HG02973 (cell line): ENCODE measurements at regions not wholly inside any gene's neighbourhood (a gene's known extent, or its start where the extent isn't known, plus 50 kb on each side); places are given as distances from the start of the nearest gene placed in this dataset.
"Not testable (repeated sequence)": the region's sequence is repeated elsewhere in the genome, so short reads cannot be mapped to it uniquely, and the experiment has no call there.

Experiments
- ATAC-seq: cut with Tn5 transposase; IDR thresholded peaks from one replicate; pipeline ENCODE4 v1.9.1; 2021; ENCODE audit warnings: moderate library complexity; ENCODE audit not compliant: unreplicated experiment

DNA sequence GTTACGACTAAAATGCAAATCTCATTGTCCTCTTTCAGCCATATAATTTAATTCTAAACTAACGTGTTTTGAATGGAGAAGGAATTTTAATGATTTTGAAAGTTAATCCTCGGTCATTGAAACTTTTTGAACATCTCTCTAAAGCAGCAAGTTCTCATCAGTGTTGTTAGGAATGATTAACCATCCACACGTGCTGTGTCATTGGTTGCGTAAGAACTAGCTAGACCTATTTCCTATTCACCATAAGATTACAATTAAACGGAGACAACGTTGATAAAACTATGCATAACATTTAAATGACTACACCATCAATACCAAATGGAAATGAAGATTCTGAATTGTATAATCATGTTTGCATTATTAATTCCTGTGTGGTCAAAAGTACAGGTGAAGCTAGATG lies 155.6 kb upstream of the IRS2 start:
- ATAC-seq, result no peak

DNA sequence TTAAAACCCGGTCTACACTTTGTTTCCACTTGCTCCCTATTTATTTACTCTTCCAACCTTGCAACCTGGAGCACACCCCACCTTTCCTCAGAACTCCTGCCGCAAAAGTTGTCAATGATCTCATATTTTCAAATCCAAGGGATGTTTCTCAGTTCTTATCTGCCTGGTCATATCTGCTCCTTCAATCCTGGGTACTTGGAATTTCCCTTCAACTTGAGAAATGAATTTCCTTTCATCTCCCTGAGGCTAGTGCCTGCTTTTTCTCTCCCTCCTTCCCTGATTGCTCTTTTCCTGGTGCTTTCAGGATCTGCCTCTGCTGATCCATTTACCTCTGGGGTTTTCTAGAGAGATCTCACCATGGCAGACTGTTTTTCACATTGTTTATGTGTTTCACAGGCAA lies 154.8 kb upstream of the IRS2 start:
- no peak for ATAC-seq

DNA sequence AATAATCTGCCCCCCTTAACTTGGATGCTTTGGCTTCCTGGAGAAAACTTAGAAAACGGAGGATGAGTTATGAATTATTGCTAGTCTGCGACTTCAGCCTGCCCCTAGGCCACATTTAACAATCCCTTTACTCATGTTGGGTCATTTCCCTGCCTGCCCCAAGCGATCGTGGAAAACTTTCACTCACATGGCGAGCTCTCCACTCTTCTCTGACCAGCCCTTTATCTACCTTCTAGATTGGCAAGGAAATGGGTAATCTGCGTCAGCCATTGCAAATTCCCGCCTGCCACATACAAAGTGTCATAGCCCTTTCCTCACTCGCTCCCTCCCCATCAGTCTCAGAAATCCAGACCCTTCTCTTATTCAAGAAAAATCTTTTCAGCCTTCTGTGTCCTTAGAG lies 154.3 kb upstream of the IRS2 start:
- ATAC-seq, result no peak

DNA sequence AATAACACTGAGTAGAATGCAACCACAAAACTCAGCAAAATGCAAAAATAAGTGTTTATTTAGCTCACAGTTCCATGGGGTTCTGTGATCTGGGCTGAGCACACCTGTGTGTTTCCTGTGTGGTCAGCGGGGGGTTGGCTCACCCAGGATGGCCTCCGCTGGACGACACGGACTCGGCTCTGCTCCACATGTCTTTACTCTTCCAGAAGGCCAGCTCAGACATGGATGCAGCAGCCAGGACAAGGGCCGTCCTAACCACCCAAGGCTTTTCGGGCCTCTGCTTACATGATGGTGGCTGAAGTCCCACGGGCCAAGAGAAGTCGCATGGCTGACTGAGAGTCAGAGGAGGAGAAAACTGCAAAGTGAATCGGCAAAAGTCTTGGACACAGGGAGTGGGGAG lies 153.5 kb upstream of the IRS2 start:
- ATAC-seq, result no peak

DNA sequence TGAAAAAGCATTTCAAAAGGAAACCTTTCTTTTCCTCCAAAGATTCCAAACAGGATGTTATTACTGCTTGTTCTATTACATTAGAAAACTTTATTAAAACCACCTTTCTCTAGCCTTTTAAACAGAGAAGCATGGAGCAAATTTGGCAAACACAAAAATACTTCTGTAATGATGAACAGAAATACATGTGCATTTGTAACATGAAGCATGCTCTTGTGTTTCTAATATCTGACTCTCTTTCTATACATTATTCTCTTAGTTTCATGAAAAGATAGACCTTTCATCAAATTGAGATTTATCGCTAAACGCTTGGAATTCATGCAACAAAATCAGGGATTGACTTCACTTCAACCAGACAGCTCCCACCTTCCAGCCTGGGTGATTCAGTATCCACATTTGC lies 152.8 kb upstream of the IRS2 start:
- no peak for ATAC-seq

DNA sequence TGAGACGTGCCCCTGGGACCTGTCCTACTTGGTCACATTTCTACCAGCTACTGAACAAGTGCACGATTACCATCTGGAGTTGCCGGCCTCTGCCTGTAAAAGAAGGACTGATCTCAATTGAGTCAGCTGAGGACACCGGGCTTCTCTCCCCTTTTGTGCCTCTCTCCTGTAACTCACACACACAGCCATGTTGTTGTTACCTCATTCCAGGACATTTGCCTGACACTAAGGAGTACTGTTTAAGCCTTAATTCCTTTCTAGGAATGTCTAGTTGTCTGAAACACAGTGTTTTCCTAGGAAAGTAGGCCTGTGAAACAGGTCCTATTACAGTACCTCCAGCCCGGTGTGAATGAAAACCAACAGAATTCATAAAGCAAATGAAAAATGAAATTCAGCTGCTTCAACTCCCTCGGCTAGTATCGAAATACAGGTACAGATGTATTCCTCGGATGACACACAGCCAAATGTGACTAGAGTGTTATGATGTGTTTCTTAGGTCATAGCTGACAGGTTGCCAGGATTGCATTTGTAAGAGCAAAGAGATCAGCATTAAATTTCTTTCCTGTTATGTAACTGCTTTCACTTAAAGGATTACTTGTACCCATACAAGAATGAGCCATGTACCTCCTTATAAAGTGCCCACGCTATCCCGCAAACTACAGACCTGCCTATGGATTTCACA lies 152.0 kb upstream of the IRS2 start:
- ATAC-seq, result no peak

DNA sequence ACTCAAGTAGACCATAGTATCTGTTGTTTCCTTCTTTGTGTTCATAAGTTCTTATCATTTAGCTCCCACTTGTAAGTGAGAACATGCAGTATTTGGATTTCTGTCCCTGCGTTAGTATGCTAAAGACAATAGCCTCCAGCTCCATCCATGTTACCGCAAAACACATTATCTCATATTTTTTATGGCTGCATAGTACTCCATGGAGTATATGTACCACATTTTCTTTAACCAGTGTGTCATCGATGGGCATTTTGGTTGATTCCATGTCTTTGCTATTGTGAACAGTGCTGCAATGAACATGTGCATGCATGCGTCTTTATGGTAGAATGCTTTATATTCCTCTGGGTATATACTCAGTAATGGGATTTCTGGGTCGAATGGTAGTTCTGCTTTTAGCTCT lies 148.1 kb upstream of the IRS2 start:
- not testable (repeated sequence) for ATAC-seq

DNA sequence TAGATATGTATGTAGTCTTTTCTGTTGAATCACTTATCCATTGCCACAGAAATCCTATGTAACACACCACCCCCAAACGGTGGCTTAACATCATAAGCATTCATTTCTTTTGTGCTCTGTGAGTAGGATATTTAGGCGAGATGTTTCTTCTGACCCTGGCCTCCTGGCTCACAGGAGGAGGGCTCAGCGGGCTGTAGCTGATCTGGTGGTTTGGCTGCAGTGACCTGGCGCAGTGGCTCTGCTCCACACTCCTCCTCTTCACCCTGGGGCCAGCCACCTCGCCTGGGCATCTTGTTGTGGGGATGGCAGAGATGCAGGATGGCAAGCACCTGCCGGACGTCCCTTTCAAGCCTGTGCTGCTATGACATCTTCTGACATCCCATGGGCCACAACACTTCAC lies 147.1 kb upstream of the IRS2 start:
- ATAC-seq, result no peak

DNA sequence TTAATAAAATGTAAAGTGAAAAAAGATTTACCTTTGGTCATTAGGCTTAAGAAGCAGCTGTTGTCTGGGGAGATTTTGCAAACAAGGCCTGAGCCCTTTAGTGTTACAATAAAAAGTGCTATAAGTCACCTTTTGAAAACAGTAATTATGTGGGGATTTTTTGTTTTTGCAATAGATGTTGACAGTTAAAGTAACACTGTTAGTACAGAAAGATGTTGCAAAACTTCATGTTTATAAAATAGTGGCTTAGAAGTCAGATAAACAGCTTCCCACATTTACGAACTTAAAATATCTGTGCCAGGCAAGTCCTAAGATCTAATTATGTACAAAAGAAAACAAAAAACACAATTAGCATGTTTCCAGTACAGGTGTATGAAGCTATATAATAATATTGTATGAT lies 138.0 kb upstream of the IRS2 start:
- ATAC-seq, result no peak

DNA sequence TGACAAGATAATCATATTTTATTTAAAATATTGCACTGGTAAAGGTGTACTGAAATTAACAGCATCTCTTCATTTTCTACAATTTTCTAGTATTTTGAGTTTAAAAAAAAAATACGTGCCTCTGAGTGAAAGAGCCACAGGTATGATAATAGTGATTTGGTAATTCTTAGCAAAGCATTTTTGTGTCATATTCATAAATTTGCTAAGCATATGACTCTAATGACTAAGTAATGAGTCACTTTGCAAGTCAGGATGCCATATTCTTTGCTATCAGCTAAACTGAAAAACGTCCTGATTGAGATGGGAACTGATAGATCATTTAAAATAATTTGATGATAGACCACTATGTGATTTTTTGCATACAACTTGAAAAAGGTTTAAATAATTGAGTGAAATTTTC lies 136.1 kb upstream of the IRS2 start:
- no peak for ATAC-seq

DNA sequence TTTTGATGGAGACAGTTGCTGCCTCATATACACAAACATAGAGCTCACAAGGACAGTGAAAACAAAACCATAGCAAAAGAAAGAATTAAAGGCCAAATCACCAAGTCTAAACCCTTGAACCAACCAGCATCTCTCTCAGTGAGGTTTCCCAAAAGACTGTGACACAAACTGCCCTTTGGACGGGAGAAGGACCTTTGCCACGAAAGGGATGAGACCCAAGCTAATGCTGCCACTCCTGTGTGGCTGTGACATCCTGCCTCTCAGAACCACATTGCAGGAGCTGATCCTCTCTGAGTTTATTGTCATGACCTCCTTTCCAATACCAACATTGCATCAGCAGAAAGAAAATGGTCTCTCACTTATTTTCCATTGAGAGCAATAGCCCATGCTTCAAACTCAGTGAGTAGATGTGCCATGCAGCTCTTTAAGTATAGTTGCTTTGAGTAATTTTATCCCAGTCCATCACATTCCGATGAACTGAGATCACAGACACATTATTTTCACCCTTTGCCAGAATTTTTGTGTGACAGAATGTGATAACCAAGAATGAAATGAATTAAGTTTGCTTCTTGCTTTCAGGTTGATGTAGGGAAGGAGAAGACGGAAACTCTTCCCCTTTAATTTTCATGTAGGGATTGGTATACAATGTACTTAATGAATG lies 133.5 kb upstream of the IRS2 start:
- no peak for ATAC-seq

DNA sequence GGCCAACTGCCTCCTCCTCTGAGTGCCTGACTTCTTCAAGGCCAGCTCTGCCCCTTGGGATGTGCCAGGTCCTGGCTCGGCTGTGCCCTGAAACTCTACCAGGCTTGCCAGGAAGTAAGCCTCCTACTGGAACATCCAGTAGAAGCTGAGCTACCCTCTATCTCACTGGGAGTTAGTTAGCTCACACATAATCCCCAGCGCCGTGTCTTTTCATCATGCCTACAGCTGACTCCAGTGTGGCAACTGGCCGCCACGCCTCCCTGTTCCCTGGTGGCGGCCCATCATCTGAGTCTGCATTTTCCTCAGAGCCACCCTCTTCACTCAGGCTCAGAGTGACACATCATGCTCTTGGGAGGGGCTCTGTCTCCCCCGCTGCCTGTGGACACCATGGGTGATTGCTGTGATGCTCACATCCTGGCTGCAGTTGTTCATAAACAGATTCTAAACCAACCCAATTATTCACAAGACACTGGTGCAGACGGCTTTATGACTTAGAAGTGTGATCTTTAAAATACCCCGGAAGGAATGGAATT lies 131.9 kb upstream of the IRS2 start:
- ATAC-seq, result no peak

DNA sequence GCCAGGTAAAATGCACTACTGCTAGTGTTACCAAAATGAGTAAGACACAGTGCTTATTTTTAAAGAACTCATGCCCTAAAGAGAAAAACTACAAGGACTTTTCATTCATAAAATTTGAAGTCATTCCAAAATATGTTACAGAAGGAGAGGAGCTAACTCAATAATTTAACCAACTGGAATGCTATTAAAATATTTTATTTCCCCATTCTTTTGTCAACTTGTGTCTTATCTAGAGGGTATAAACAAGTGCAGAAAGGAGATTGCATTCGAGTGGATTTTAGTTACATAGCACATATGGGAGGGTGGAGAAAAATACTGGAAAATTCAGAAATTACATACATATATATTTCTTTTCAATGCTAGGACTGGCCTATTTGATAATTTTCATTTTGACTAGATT lies 131.0 kb upstream of the IRS2 start:
- ATAC-seq, result no peak

DNA sequence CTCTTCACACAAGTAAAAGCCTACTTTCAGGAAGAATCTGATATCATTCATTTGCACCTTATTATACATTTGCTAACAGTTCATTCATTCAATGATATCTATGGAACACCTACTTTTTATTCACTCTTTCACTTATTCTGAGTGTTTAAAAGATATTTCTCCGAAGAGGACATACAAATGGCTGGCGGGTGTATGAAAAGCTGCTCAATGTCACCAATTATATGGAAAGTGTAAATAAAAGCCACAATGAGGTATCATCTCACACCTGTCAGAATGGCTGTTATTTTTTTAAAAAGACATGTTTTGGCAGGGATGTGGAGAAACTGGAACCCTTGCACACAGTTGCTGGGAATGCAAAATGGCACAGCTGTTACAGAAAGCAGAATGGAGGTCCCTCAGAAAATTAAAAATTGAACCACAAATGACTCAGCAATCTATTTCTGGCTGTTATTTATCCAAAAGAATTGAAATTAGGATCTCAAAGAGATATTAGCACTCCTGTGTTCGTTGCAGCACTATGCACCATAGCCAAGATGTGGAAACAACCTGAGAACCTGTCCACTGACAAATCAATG lies 127.6 kb upstream of the IRS2 start:
- ATAC-seq, result no peak

DNA sequence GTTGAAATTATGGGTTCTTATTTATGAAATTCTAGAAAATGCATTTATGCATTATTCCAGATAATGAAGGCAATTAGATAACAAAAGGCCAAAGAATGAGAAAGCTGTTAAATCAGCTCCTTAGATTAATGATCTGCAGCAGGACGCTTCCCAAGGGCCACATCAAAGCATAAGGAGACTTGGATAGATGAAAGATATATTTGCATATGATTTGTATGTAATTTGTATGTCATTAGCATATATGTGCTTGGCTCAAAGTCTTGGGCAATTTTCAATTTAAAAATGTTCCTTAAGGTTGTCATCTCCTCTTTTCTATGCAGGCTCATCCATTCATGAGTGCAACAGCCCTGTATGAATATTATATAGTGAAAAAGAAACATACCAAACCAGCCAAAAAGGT lies 126.8 kb upstream of the IRS2 start:
- no peak for ATAC-seq

DNA sequence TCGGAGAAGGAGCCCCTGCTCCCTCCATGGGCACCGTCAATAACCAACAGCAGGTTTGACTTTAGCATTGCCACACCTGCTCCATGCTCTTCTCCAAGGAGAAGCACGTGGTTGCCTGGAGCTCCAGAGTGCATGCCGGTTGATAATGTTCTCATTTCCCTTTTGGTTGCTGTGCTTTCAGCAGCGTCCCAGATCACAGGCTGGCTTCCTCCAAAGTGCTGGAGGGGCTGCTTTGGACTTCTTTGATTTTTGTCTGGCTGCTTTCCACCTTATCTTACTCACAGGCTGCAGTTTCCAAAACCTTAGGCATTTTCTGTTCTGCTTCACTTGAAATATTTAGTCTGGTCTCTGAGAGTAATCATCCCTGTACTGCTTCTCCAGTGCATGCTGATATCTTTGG lies 123.8 kb upstream of the IRS2 start:
- no peak for ATAC-seq

DNA sequence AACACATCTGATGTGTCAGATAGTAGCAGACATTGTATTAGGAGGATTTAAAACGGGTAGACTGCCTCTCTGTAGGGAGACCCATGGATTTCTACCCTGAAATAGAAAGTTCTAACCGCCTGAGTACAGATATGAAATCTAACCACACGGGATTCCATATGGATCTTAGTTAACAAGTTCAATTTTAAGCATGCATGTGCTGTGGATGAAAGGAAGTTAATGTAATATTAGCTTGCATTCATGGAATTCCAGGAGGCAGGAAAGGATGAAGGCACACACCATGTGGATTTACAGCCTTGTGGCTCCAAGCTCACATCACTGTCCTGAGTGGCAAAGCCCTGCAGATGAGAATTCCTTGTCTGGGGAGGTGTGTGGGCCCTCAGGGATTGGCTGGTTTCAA lies 120.6 kb upstream of the IRS2 start:
- ATAC-seq, result no peak

DNA sequence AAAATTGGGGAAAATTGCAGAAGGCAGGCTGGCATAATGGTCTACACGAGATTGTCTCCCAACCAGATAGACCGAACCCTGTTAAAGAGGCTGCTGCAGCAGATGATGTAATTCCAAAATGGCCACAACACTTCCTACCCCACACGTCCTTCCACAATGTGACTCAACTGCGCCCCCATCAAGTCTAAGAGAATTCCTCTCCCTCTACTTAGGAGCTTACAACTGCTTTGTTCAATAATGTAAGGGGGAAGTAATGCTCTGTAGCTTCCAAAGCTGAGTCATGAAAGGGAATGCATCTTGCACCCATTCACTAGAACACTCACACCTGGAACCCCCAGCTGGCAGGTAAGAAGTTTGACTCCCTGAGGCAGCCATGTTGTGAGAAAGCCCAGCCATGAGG lies 117.8 kb upstream of the IRS2 start:
- ATAC-seq, result no peak

DNA sequence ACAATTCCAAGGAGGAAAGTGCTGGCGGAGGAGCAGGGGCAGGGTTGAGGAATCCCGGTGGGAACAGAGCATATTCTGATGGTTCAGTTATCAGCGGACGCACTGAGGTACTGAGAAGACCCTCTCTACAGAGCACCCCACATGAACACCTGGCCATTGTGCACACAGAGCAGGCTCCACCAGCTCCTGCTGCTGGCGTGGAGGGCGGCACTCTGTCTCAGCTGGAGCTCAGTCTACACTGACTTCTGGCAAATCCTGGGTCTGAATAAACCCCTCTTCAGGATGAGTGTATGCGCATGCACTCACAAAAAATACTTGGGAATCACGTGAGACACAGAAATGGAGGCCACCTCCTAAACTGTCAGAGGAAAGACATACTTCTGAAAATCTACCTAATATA lies 114.4 kb upstream of the IRS2 start:
- ATAC-seq, result no peak

DNA sequence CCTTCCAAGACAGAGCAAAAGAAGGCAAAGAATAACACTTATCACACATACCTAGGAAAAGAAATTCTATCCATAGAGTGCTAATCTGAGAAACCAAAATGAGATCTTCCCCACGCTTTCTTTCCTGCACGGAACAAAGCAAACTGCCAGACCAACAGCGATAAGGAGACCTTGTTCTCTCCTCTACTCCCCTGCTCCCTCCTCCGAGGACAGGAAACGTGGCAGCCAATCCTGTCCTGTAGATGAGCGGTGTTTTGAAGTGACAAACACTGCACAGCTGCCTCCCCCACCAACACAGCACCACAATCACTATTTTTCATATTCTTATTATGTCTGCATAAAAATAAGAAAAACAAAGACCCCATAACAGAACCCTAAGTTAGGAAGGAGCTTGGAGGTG lies 113.9 kb upstream of the IRS2 start:
- ATAC-seq, result no peak

DNA sequence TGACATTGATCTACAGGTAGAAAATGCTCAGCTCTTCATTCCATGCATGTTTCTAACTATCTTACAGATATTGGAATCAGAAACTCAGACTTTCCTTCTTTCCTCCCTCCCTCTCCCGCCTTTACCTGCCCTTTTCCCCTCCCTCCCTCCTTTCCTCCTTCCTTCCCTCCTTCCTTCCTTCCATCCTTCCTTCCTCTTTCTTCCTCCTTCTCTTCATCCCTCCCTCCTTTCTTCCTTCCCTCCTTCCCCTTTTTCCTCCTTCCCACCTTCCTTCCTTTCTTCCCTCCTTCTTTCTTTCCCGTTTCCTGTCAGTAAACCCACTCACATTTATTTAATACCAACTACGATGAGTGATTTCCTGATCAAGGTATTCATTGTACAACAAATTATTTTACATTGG lies 113.4 kb upstream of the IRS2 start:
- ATAC-seq, result no peak

DNA sequence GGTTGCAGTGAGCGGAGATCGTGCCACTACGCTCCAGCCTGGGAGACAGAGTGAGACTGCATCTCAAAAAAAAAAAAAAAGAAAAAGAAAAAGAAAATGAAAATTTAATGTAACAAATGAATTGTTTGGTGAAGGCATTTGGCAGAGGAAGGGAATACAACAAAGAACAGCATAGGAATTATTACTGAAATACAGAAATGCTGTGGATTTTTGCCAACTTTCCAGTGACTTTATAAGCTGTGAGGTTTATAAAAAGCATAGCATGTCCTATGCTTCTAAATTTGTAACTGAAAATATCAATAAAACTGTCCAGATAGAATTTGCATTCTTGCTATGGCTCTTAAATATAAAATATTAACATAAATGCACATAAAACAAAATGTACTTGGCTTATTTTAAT lies 112.9 kb upstream of the IRS2 start:
- ATAC-seq, result no peak
